Liver (tissue), 8 donors: ENCODE measurements at regions not wholly inside any gene's neighbourhood (a gene's known extent, or its start where the extent isn't known, plus 50 kb on each side); places are given as distances from the start of the nearest gene placed in this dataset.

Experiments used
- DNase-seq: peaks from one replicate; pipeline ENCODE4 v3.0.0-alpha.2; 2017; ENCODE audit warnings: low spot score
- H3K27ac ChIP-seq, 2 donors: one replicate each; pipeline ENCODE4 v1.7.0; 2013; ENCODE audit warnings: inconsistent platforms in 2 of 2, low read length in 2 of 2, control low read depth in 1 of 2, low read depth in 1 of 2, mild to moderate bottlenecking in 1 of 2
- H3K27me3 ChIP-seq, 4 donors: one replicate each; pipeline versions ENCODE4 v1.6.1 to v1.7.0; 2013; ENCODE audit warnings: low read length in 3 of 4, inconsistent platforms in 1 of 4, mild to moderate bottlenecking in 1 of 4, moderate library complexity in 1 of 4; ENCODE audit not compliant: control insufficient read depth in 4 of 4, insufficient read depth in 4 of 4
- H3K36me3 ChIP-seq, 4 donors: one replicate each; pipeline versions ENCODE4 v1.6.1 to v1.7.0; 2013; ENCODE audit warnings: low read length in 3 of 4, mild to moderate bottlenecking in 3 of 4, low read depth in 1 of 4, moderate library complexity in 1 of 4; ENCODE audit not compliant: control insufficient read depth in 4 of 4, insufficient read depth in 3 of 4
- H3K4me1 ChIP-seq, 4 donors: one replicate each; pipeline versions ENCODE4 v1.6.1 to v1.7.0; 2013; ENCODE audit warnings: low read length in 3 of 4, mild to moderate bottlenecking in 3 of 4, moderate library complexity in 1 of 4; ENCODE audit not compliant: control insufficient read depth in 4 of 4, insufficient read depth in 4 of 4
- H3K4me3 ChIP-seq, 3 donors: one replicate each; pipeline versions ENCODE4 v1.6.1 to v1.7.0; 2013; ENCODE audit warnings: low read length in 3 of 3, control low read depth in 1 of 3, low read depth in 1 of 3, mild to moderate bottlenecking in 1 of 3
- H3K9ac ChIP-seq, 2 donors: one replicate each; pipeline ENCODE4 v1.7.0; 2013; ENCODE audit warnings: low read length in 2 of 2, mild to moderate bottlenecking in 2 of 2, moderate library complexity in 2 of 2, control low read depth in 1 of 2, low read depth in 1 of 2
- H3K9me3 ChIP-seq, 4 donors: one replicate each; pipeline versions ENCODE4 v1.6.1 to v1.7.0; 2013; ENCODE audit warnings: low read length in 3 of 4; ENCODE audit not compliant: control insufficient read depth in 4 of 4
- ATF3 ChIP-seq: IDR thresholded peaks from 2 replicates; pipeline ENCODE4 v1.6.1; 2016; ENCODE audit warnings: antibody characterized with exemption
- EGR1 ChIP-seq, 2 donors: IDR thresholded peaks; 2 replicates each; pipeline ENCODE4 v1.6.1; 2016 to 2018; ENCODE audit warnings: antibody characterized with exemption in 2 of 2, low read depth in 2 of 2
- FOXA1 ChIP-seq: IDR thresholded peaks from 2 replicates; pipeline ENCODE4 v1.6.1; 2016; ENCODE audit warnings: antibody characterized with exemption
- FOXA2 ChIP-seq: IDR thresholded peaks from 2 replicates; pipeline ENCODE4 v1.6.1; 2016; ENCODE audit warnings: antibody characterized with exemption
- GABPA ChIP-seq, 2 donors: IDR thresholded peaks in 1 of 2; conservative IDR thresholded peaks in 1 of 2; 2 replicates each; pipeline ENCODE4 v1.6.1; 2016; ENCODE audit warnings: antibody characterized with exemption in 2 of 2, mild to moderate bottlenecking in 1 of 2, moderate library complexity in 1 of 2
- HNF4A ChIP-seq, 2 donors: conservative IDR thresholded peaks; 2 replicates each; pipeline ENCODE4 v1.6.1; 2016; ENCODE audit warnings: antibody characterized with exemption in 2 of 2, mild to moderate bottlenecking in 2 of 2
- HNF4G ChIP-seq: IDR thresholded peaks from 2 replicates; pipeline ENCODE4 v1.6.1; 2016; ENCODE audit warnings: antibody characterized with exemption
- JUND ChIP-seq, 2 donors: IDR thresholded peaks; 2 replicates each; pipeline ENCODE4 v1.6.1; 2016; ENCODE audit warnings: antibody characterized with exemption in 2 of 2
- NR2F2 ChIP-seq: IDR thresholded peaks from 2 replicates; pipeline ENCODE4 v1.6.1; 2016; ENCODE audit warnings: antibody characterized with exemption
- RAD21 ChIP-seq, 2 donors: IDR thresholded peaks; 2 replicates each; pipeline ENCODE4 v1.6.1; 2016; ENCODE audit warnings: antibody characterized with exemption in 2 of 2, mild to moderate bottlenecking in 2 of 2
- RXRA ChIP-seq, 2 donors: IDR thresholded peaks; 2 replicates each; pipeline ENCODE4 v1.6.1; 2017 to 2018; ENCODE audit warnings: antibody characterized with exemption in 2 of 2, mild to moderate bottlenecking in 1 of 2
- SP1 ChIP-seq: IDR thresholded peaks from 2 replicates; pipeline ENCODE4 v1.6.1; 2018; ENCODE audit warnings: antibody characterized with exemption, mild to moderate bottlenecking
- TAF1 ChIP-seq: conservative IDR thresholded peaks from 2 replicates; pipeline ENCODE4 v1.6.1; 2016; ENCODE audit warnings: antibody characterized with exemption, mild to moderate bottlenecking
- YY1 ChIP-seq: IDR thresholded peaks from 2 replicates; pipeline ENCODE4 v1.6.1; 2016; ENCODE audit warnings: antibody characterized with exemption, mild to moderate bottlenecking
- WGBS: extraction: QIAGEN DNeasy Blood & Tissue Kit; methylation state at CpG from one replicate; pipeline ENCODE4 v1.1.7; 2013; 5-methylcytosine and 5-hydroxymethylcytosine counted together
- TF ChIP-seq, protein P1 (sequence below): fragments of 150-350 bp; IDR thresholded peaks from 2 replicates; pipeline ENCODE4 v1.5.1; 2017; ENCODE audit warnings: improper control_type of control experiment, low read depth, low read length; ENCODE audit not compliant: missing input control
- TF ChIP-seq, protein P2 (sequence below): IDR thresholded peaks from 2 replicates; pipeline ENCODE4 v1.6.1; 2016; ENCODE audit warnings: antibody characterized with exemption
- TF ChIP-seq, protein P3 (sequence below): IDR thresholded peaks from 2 replicates; pipeline ENCODE4 v1.6.1; 2016; ENCODE audit warnings: antibody characterized with exemption
- TF ChIP-seq, protein P4 (sequence below): IDR thresholded peaks from 2 replicates; pipeline ENCODE4 v1.6.1; 2016; ENCODE audit warnings: antibody characterized with exemption, mild to moderate bottlenecking
- donor health status: healthy.
- donor health status: healthy.
- donor health status: healthy.
- donor health status: healthy.
- donor health status: healthy.

DNA sequence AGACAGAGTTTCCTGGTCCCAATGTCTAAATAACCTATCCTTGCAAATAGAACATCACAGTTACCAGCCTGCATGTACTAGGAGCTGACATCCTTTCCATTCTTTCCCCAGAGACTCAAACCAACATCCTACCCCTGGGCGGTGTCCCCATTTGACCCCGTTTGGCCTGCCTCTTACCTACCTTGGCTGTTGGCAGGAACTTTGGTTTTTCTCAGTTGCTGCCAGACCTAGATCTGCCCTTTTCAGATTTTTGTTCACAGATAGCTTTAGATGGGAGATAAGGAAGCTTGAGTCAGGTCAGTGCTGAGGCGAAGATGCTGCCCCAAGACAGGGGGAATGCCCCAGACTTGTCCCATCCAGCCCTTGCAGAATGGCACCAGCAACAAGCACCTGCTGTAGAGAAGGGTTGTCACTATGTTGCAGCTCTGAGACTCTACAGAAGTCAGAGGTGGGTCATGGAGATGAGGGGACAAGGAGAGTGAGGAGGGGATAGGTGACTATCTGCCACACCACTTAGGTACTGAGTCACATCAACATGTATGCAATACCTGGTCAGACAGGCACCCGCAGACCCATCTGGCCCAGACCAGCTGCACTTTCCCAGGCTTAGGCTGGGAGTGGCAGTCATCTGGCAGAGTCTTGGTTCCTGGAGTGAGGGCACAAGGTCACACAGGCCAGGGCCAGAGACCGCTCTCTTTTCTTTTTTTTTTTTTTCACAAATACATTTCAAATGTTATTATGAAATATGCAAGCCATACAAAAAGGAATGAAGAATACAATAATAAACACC, 61.5 kb upstream of the POU2AF1 start:
- WGBS, result 89% methylated on average over 5 of the region's 5 CpGs
- TF ChIP-seq FOXA2 (no peak), TAF1 (no peak), SP1 (no peak), GABPA (IDR thresholded peaks at IDR 0.05 in 1 of 2, conservative IDR thresholded peaks at IDR 0.05 in 1 of 2) (no peak)
- TF ChIP-seq, protein P1, sequence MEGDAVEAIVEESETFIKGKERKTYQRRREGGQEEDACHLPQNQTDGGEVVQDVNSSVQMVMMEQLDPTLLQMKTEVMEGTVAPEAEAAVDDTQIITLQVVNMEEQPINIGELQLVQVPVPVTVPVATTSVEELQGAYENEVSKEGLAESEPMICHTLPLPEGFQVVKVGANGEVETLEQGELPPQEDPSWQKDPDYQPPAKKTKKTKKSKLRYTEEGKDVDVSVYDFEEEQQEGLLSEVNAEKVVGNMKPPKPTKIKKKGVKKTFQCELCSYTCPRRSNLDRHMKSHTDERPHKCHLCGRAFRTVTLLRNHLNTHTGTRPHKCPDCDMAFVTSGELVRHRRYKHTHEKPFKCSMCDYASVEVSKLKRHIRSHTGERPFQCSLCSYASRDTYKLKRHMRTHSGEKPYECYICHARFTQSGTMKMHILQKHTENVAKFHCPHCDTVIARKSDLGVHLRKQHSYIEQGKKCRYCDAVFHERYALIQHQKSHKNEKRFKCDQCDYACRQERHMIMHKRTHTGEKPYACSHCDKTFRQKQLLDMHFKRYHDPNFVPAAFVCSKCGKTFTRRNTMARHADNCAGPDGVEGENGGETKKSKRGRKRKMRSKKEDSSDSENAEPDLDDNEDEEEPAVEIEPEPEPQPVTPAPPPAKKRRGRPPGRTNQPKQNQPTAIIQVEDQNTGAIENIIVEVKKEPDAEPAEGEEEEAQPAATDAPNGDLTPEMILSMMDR, result no peak
- TF ChIP-seq, protein P2, sequence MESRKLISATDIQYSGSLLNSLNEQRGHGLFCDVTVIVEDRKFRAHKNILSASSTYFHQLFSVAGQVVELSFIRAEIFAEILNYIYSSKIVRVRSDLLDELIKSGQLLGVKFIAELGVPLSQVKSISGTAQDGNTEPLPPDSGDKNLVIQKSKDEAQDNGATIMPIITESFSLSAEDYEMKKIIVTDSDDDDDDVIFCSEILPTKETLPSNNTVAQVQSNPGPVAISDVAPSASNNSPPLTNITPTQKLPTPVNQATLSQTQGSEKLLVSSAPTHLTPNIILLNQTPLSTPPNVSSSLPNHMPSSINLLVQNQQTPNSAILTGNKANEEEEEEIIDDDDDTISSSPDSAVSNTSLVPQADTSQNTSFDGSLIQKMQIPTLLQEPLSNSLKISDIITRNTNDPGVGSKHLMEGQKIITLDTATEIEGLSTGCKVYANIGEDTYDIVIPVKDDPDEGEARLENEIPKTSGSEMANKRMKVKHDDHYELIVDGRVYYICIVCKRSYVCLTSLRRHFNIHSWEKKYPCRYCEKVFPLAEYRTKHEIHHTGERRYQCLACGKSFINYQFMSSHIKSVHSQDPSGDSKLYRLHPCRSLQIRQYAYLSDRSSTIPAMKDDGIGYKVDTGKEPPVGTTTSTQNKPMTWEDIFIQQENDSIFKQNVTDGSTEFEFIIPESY, result no peak
- Histone ChIP-seq H3K27ac (no peak overlapping the region), H3K9ac (no peak overlapping the region), H3K9me3 (no peaks in the 10 kb centered on the region), H3K27me3 (no peaks in the 10 kb centered on the region), H3K36me3 (no peaks in the 10 kb centered on the region), H3K4me3 (no peak overlapping the region), H3K4me1 (no peaks in the 10 kb centered on the region)
- DNase-seq, result no peak

GRCh38 chr11:111439901-111440300, 60.8 kb upstream of the POU2AF1 start:
- TF ChIP-seq, protein P1, result no peak
- TF ChIP-seq FOXA1 (no peak), NR2F2 (no peak), FOXA2 (no peak), RAD21 (IDR thresholded peaks at IDR 0.05) (no peak), JUND (IDR thresholded peaks at IDR 0.05) (no peak), EGR1 (IDR thresholded peaks at IDR 0.05; ENCODE audit: low read depth in 2 of 2) (no peak), ATF3 (no peak), HNF4A (conservative IDR thresholded peaks at IDR 0.05) (no peak), GABPA (IDR thresholded peaks at IDR 0.05 in 1 of 2, conservative IDR thresholded peaks at IDR 0.05 in 1 of 2) (no peak), YY1 (no peak), TAF1 (no peak), RXRA (IDR thresholded peaks at IDR 0.05) (no peak), HNF4G (no peak), SP1 (no peak)
- TF ChIP-seq, protein P3, sequence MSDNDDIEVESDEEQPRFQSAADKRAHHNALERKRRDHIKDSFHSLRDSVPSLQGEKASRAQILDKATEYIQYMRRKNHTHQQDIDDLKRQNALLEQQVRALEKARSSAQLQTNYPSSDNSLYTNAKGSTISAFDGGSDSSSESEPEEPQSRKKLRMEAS, result no peak
- TF ChIP-seq, protein P2, result no peak
- TF ChIP-seq, protein P4, sequence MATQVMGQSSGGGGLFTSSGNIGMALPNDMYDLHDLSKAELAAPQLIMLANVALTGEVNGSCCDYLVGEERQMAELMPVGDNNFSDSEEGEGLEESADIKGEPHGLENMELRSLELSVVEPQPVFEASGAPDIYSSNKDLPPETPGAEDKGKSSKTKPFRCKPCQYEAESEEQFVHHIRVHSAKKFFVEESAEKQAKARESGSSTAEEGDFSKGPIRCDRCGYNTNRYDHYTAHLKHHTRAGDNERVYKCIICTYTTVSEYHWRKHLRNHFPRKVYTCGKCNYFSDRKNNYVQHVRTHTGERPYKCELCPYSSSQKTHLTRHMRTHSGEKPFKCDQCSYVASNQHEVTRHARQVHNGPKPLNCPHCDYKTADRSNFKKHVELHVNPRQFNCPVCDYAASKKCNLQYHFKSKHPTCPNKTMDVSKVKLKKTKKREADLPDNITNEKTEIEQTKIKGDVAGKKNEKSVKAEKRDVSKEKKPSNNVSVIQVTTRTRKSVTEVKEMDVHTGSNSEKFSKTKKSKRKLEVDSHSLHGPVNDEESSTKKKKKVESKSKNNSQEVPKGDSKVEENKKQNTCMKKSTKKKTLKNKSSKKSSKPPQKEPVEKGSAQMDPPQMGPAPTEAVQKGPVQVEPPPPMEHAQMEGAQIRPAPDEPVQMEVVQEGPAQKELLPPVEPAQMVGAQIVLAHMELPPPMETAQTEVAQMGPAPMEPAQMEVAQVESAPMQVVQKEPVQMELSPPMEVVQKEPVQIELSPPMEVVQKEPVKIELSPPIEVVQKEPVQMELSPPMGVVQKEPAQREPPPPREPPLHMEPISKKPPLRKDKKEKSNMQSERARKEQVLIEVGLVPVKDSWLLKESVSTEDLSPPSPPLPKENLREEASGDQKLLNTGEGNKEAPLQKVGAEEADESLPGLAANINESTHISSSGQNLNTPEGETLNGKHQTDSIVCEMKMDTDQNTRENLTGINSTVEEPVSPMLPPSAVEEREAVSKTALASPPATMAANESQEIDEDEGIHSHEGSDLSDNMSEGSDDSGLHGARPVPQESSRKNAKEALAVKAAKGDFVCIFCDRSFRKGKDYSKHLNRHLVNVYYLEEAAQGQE, result no peak
- 92% methylated on average over 1 of the region's 1 CpG for WGBS
- no peak for DNase-seq

More at GRCh38 chr11:111439901-111440300, 60.8 kb upstream of the POU2AF1 start:
- Histone ChIP-seq H3K27ac (no peak overlapping the region), H3K4me1 (no peaks in the 10 kb centered on the region), H3K27me3 (no peaks in the 10 kb centered on the region), H3K36me3 (no peaks in the 10 kb centered on the region), H3K9me3 (no peaks in the 10 kb centered on the region), H3K4me3 (no peak overlapping the region), H3K9ac (no peak overlapping the region)
